Brain microvascular endothelial cell (primary cell): ENCODE measurements at regions not wholly inside any gene's neighbourhood (a gene's known extent, or its start where the extent isn't known, plus 50 kb on each side); places are given as distances from the start of the nearest gene placed in this dataset.

Experiments used
- DNase-seq: peaks from one replicate; pipeline ENCODE4 v3.0.0-alpha.2; 2020
- H3K27ac ChIP-seq: fragments of 250-450 bp; sonication (Bioruptor Pico); 2 replicates; pipeline ENCODE4 v1.5.1; 2020; ENCODE audit warnings: mild to moderate bottlenecking, moderate library complexity
- H3K27me3 ChIP-seq: fragments of 250-450 bp; sonication (Bioruptor Pico); replicated peaks from 2 replicates; pipeline ENCODE4 v1.5.1; 2020; ENCODE audit warnings: mild to moderate bottlenecking
- H3K36me3 ChIP-seq: fragments of 250-450 bp; sonication (Bioruptor Pico); replicated peaks from 2 replicates; pipeline ENCODE4 v1.5.1; 2020; ENCODE audit warnings: mild to moderate bottlenecking
- H3K4me3 ChIP-seq: 2 replicates; pipeline ENCODE4 v1.5.1; 2011; ENCODE audit warnings: low read depth, mild to moderate bottlenecking, control low read depth, low read length, moderate library complexity
- in situ Hi-C: cut with HindIII; loops from 2 replicates; pipeline ENCODE4 v1.10.0; 2017; ENCODE audit warnings: low sequenced_read_pairs, low pct_ligation_motif_present
- TF ChIP-seq, protein P1 (sequence below): IDR thresholded peaks from 2 replicates; pipeline ENCODE4 v1.5.1; 2011; ENCODE audit warnings: low read depth, mild to moderate bottlenecking, moderate library complexity, low read length, control low read depth, inconsistent platforms; ENCODE audit errors: missing control alignments

DNA sequence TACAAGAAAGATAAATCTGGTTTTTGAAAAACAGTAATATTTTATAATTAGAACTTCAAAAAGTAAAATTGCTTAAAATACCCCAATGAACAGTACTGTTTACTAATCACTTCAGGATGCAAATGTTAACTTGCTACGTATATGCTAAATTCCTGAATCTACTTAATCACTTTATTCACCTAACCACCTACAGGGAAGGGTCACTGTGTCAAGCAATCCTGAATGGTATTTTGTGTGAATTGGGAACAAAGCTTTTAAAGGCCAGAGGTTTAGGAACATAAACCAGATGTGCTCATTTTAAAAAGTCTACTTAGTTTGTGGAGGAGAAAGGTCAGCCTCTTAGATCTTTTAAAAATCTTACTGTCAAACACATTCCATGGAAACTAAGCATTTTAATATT is 1143.0 kb upstream of the ADGRL2 start:
- H3K4me3 ChIP-seq, result no peak overlapping the region
- in situ Hi-C loops, result no loop called here
- no peaks in the 10 kb centered on the region for H3K36me3 ChIP-seq
- H3K27ac ChIP-seq, result no peak overlapping the region
- DNase-seq, result no peak
- no peaks in the 10 kb centered on the region for H3K27me3 ChIP-seq
- TF ChIP-seq, protein P1, sequence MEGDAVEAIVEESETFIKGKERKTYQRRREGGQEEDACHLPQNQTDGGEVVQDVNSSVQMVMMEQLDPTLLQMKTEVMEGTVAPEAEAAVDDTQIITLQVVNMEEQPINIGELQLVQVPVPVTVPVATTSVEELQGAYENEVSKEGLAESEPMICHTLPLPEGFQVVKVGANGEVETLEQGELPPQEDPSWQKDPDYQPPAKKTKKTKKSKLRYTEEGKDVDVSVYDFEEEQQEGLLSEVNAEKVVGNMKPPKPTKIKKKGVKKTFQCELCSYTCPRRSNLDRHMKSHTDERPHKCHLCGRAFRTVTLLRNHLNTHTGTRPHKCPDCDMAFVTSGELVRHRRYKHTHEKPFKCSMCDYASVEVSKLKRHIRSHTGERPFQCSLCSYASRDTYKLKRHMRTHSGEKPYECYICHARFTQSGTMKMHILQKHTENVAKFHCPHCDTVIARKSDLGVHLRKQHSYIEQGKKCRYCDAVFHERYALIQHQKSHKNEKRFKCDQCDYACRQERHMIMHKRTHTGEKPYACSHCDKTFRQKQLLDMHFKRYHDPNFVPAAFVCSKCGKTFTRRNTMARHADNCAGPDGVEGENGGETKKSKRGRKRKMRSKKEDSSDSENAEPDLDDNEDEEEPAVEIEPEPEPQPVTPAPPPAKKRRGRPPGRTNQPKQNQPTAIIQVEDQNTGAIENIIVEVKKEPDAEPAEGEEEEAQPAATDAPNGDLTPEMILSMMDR, result no peak

DNA sequence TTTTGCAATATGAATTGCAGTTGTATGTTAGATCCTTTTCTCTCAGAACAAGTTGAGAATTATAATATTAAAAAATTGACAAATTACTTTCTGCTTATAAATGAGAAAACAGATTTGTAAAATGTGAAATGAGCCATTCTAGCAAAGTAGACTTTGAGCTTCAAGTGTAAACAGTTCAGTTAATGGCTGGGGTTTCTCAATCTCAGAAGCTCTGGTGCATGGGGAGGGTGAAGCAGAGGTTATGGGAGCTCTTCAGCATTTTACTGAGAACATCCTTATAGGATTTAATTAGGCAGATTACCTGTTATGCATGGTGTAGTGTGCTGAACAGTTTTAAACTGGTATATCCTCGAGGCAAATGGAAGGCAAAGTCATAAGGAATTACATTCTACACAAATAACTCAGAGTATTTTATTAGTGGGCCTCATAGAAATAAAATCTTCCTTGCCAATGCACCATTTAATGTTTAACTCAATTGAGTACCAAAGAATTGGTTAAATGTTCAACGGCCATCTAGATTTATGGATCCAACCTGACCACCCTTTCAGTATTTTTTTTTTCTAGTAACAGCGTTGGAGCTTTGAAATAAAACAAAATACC is 1143.6 kb upstream of the ADGRL2 start:
- Histone ChIP-seq H3K27me3 (no peaks in the 10 kb centered on the region), H3K36me3 (no peaks in the 10 kb centered on the region), H3K4me3 (no peak overlapping the region), H3K27ac (no peak overlapping the region)
- in situ Hi-C loops, result no loop called here
- no peak for DNase-seq
- TF ChIP-seq, protein P1, result no peak

GRCh38 chr1:80656641-80657040 is 1144.1 kb upstream of the ADGRL2 start:
- TF ChIP-seq, protein P1, result no peak
- Histone ChIP-seq H3K27ac (no peak overlapping the region), H3K36me3 (no peaks in the 10 kb centered on the region), H3K4me3 (no peak overlapping the region), H3K27me3 (no peaks in the 10 kb centered on the region)
- in situ Hi-C loops, result no loop called here
- peak; percentile 29 for DNase-seq

- H3K4me3 ChIP-seq, result no peak overlapping the region
- H3K27me3 ChIP-seq, result no peaks in the 10 kb centered on the region
- TF ChIP-seq, protein P1, result peak; percentile 68
- in situ Hi-C loops, result no loop called here
- no peak overlapping the region for H3K27ac ChIP-seq
- no peaks in the 10 kb centered on the region for H3K36me3 ChIP-seq
- DNase-seq, result peak; percentile 12
These were observed 1144.6 kb upstream of the ADGRL2 start for GRCh38 chr1:80656014-80656636.

DNA sequence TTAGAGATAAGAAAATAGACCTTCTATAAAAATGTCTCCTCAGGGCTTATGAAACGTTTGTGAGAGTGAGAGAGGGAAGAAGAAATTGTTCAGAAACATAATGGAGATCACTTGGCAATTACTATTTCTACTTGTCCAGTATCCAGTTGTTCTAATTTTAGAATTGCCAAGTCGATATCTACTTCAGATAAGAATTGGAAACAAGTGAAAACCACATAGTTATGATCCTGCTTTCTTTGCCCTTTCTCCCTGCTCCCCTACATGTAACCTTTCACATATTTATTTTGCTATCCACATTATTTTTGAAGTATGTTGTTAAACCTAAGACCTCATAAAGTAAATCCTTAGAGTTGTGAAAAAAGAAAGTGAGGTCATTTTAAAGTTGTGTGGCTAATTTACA is 1154.7 kb upstream of the ADGRL2 start:
- no peak overlapping the region for H3K27ac ChIP-seq
- TF ChIP-seq, protein P1, result no peak
- no peak overlapping the region for H3K4me3 ChIP-seq
- no peaks in the 10 kb centered on the region for H3K27me3 ChIP-seq
- no peaks in the 10 kb centered on the region for H3K36me3 ChIP-seq
- no peak for DNase-seq
- in situ Hi-C loops, result no loop called here

- no peak overlapping the region for H3K27ac ChIP-seq
- DNase-seq, result no peak
- H3K36me3 ChIP-seq, result no peaks in the 10 kb centered on the region
- H3K27me3 ChIP-seq, result no peaks in the 10 kb centered on the region
- no peak overlapping the region for H3K4me3 ChIP-seq
- TF ChIP-seq, protein P1, result no peak
- in situ Hi-C loops, result no loop called here
These were observed 1155.1 kb upstream of the ADGRL2 start for GRCh38 chr1:80645621-80646020.
